ENCODE measurements at regions not wholly inside any gene's neighbourhood (a gene's known extent, or its start where the extent isn't known, plus 50 kb on each side); places are given as distances from the start of the nearest gene placed in this dataset.
A peak's percentile ranks its signal among the peaks of the same experiment; 100 is the strongest.

- Histone ChIP-seq H3K4me1 (peaks cover 0 to 13% of the 10 kb centered on the region in 2 donors), H3K9me3 (no peaks in the 10 kb centered on the region), H3K27me3 (no peaks in the 10 kb centered on the region), H3K36me3 (no peaks in the 10 kb centered on the region), H3K4me3 (peak overlapping the region in 1 of 2 donors; percentile 44), H3K27ac (no peak overlapping the region)
- no peak for DNase-seq (ENCODE audit: low spot score)
- peak; percentile 69 to 89 for TF ChIP-seq CTCF (IDR thresholded peaks at IDR 0.05)
Measured at GRCh38 chr22:49632199-49633009, 195.3 kb downstream of the BRD1 start.

- Histone ChIP-seq H3K36me3 (no peaks in the 10 kb centered on the region), H3K9me3 (no peaks in the 10 kb centered on the region), H3K27me3 (no peaks in the 10 kb centered on the region), H3K27ac (no peak overlapping the region), H3K4me3 (no peak overlapping the region), H3K4me1 (peaks cover 0 to 13% of the 10 kb centered on the region in 2 donors)
- no peak for TF ChIP-seq CTCF (IDR thresholded peaks at IDR 0.05)
- DNase-seq (ENCODE audit: low spot score), result no peak
Measured at GRCh38 chr22:49630448-49630946, 197.2 kb downstream of the BRD1 start.

- no peak for TF ChIP-seq CTCF (IDR thresholded peaks at IDR 0.05)
- Histone ChIP-seq H3K4me1 (peaks cover 0 to 13% of the 10 kb centered on the region in 2 donors), H3K4me3 (no peak overlapping the region), H3K9me3 (no peaks in the 10 kb centered on the region), H3K27ac (no peak overlapping the region), H3K27me3 (no peaks in the 10 kb centered on the region), H3K36me3 (no peaks in the 10 kb centered on the region)
- no peak for DNase-seq (ENCODE audit: low spot score)
Measured at GRCh38 chr22:49629586-49630447, 197.9 kb downstream of the BRD1 start.

GRCh38 chr22:49629261-49629570 is 198.5 kb downstream of the BRD1 start:
- no peak overlapping the region for H3K27ac ChIP-seq
- peaks cover 0 to 13% of the 10 kb centered on the region in 2 donors for H3K4me1 ChIP-seq
- no peak overlapping the region for H3K4me3 ChIP-seq
- no peak for DNase-seq (ENCODE audit: low spot score)
- H3K36me3 ChIP-seq, result no peaks in the 10 kb centered on the region
- no peak for TF ChIP-seq CTCF (IDR thresholded peaks at IDR 0.05)
- H3K27me3 ChIP-seq, result no peaks in the 10 kb centered on the region
- H3K9me3 ChIP-seq, result no peaks in the 10 kb centered on the region

GRCh38 chr22:49628391-49629260 is 199.0 kb downstream of the BRD1 start:
- no peaks in the 10 kb centered on the region for H3K9me3 ChIP-seq
- DNase-seq (ENCODE audit: low spot score), result no peak

More at GRCh38 chr22:49628391-49629260, 199.0 kb downstream of the BRD1 start:
- peaks cover 0 to 13% of the 10 kb centered on the region in 2 donors for H3K4me1 ChIP-seq
- H3K27ac ChIP-seq, result no peak overlapping the region
- no peak for TF ChIP-seq CTCF (IDR thresholded peaks at IDR 0.05)
- H3K4me3 ChIP-seq, result no peak overlapping the region
- H3K36me3 ChIP-seq, result no peaks in the 10 kb centered on the region
- H3K27me3 ChIP-seq, result no peaks in the 10 kb centered on the region

Measured in right atrium auricular region (tissue), 2 donors.